ENCODE measurements at regions not wholly inside any gene's neighbourhood (a gene's known extent, or its start where the extent isn't known, plus 50 kb on each side); places are given as distances from the start of the nearest gene placed in this dataset.

- no peak for TF ChIP-seq CTCF (IDR thresholded peaks at IDR 0.05)
These were observed 1028.3 kb upstream of the EYS start for GRCh38 chr6:66735106-66735890.

- no peak for TF ChIP-seq CTCF (IDR thresholded peaks at IDR 0.05)
These were observed 1024.3 kb upstream of the EYS start for GRCh38 chr6:66731310-66731709.

DNA sequence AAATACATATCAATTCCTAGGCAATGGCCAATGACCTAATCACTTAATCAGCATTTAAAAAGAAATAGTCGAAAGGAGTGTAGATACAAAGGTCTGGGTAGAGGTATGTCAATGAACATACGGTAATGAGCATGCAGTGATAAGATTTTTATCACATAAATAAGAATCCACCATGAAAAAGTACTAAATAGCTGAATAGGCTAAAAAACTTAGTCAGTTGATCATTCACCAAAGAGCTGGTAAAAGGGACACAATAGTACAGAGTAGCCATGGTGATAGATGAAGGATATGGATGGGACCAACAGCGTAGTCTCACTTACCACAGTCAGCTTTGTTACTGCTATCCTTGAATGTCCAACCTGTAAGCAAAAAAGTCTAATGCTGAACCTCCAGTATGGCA is 1018.6 kb upstream of the EYS start:
- no peak for TF ChIP-seq CTCF (IDR thresholded peaks at IDR 0.05)

- TF ChIP-seq CTCF (IDR thresholded peaks at IDR 0.05): no peak
These were observed 1010.8 kb upstream of the EYS start for GRCh38 chr6:66717801-66718200.

GRCh38 chr6:66699385-66699784 is 992.4 kb upstream of the EYS start:
- TF ChIP-seq CTCF (IDR thresholded peaks at IDR 0.05): no peak

DNA sequence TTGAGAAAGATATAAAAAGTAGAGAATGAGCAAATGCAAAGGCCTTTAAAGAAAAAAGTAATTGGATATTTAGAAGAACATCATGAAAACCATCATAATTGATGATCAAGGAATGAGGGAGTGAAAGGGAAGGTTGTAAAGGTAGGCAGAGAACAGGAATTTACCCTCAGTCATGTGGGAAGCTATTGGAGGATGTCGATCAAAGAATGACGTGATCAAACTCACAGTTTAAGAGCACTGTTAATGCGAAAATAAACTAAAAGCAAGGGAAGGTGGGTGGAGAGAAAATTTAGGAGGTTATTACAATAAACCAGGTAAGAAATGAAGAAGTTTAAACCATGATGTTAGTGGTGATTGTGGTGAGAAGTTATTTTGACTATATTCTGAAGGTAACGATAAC is 982.6 kb upstream of the EYS start:
- TF ChIP-seq CTCF (IDR thresholded peaks at IDR 0.05): no peak

DNA sequence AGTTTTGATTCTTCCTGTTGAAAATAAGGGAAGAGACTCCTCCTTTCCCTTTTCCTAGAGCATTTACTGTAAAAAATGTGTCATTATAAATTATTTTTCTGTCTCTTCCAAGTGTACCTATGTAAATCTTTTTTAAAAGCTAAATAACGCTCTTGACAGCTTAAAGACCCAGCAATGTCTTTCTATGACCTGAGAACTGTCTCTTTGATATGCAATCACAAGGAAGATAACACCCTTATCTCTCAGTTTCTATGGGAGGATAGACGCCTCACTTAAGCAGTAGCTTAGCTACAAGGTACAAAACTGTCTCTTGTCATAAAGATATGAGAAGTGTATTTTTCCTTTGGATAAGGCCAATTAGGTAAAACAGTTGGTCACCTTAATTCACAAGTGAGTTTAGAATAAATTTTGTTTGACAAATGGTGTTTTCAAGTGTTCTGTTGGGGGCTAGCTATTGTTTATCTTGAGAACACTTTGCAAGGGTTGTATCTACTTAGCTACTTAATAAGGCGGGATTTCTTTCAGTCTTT is 980.6 kb upstream of the EYS start:
- TF ChIP-seq CTCF (IDR thresholded peaks at IDR 0.05): no peak

Data from LNCAP (cell line).